ENCODE measurements at regions not wholly inside any gene's neighbourhood (a gene's known extent, or its start where the extent isn't known, plus 50 kb on each side); places are given as distances from the start of the nearest gene placed in this dataset.

DNA sequence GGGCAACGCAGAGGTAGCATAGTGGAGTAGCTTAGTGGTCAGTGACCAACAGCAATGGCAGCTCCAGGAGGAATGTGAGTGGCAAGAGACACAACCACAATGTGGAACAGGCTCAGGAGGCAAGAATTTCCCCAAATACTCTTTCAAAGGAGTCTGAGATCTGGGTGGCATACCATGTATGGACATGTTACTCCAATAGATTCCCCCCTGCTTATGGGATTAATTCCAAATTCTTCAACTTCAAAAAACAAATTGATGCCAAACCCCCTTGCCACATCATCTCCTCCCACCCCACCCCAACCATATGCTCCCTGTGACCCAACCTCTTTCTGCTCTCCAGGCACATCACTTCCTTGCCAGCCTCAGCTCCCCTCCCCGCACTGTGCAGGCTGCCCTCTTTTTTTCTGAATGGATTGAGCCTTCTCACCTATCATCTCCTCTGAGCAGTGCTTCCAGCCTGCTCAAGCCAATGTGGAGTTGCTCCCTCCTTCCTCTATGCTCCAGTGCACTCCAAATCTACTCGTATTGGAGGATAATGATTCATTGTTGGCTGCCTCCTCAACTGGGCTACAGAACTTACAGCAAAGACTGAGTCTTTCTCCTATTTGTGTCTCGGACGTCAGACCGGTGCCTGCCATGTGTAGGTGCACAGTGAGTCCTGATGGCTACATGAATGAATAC, 93.0 kb upstream of the CEP85L start:
- no peaks in the 10 kb centered on the region for H3K36me3 ChIP-seq
- no peak overlapping the region for H3K27ac ChIP-seq
- ATAC-seq (no peak), DNase-seq (no peak)
- intact Hi-C loops (cut with DNase I), result no loop called here
- H3K27me3 ChIP-seq (ENCODE audit: low read depth), result no peaks in the 10 kb centered on the region
- H3K4me1 ChIP-seq, result peaks cover 14% of the 10 kb centered on the region
- H3K9me3 ChIP-seq, result no peaks in the 10 kb centered on the region
- no peak overlapping the region for H3K4me3 ChIP-seq
- TF ChIP-seq, protein P1, sequence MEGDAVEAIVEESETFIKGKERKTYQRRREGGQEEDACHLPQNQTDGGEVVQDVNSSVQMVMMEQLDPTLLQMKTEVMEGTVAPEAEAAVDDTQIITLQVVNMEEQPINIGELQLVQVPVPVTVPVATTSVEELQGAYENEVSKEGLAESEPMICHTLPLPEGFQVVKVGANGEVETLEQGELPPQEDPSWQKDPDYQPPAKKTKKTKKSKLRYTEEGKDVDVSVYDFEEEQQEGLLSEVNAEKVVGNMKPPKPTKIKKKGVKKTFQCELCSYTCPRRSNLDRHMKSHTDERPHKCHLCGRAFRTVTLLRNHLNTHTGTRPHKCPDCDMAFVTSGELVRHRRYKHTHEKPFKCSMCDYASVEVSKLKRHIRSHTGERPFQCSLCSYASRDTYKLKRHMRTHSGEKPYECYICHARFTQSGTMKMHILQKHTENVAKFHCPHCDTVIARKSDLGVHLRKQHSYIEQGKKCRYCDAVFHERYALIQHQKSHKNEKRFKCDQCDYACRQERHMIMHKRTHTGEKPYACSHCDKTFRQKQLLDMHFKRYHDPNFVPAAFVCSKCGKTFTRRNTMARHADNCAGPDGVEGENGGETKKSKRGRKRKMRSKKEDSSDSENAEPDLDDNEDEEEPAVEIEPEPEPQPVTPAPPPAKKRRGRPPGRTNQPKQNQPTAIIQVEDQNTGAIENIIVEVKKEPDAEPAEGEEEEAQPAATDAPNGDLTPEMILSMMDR (IDR thresholded peaks at IDR 0.05), result no peak

DNA sequence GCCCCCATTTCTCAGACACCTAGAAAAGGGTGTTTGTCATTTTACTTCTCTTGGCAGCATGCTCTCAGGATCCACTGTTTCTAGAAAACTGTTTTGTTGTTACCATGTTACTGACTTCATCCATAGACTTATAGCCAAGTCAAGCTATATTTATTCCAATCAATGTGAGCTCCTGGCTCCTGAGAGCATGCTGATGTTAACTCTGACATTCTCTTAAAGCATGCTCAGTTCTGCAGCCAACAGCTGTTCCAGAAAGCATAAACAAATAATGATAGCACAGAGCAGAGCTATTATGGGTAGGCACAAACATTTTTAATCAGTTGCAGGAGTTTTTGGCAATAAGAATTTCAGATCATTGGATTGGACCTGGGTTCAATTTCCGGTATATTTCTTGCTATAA, 92.4 kb upstream of the CEP85L start:
- DNase-seq (no peak), ATAC-seq (no peak)
- H3K36me3 ChIP-seq, result no peaks in the 10 kb centered on the region
- H3K9me3 ChIP-seq, result no peaks in the 10 kb centered on the region
- intact Hi-C loops (cut with DNase I), result no loop called here
- no peaks in the 10 kb centered on the region for H3K27me3 ChIP-seq (ENCODE audit: low read depth)
- TF ChIP-seq, protein P1 (IDR thresholded peaks at IDR 0.05), result no peak
- no peak overlapping the region for H3K27ac ChIP-seq
- peaks cover 13% of the 10 kb centered on the region for H3K4me1 ChIP-seq
- no peak overlapping the region for H3K4me3 ChIP-seq

DNA sequence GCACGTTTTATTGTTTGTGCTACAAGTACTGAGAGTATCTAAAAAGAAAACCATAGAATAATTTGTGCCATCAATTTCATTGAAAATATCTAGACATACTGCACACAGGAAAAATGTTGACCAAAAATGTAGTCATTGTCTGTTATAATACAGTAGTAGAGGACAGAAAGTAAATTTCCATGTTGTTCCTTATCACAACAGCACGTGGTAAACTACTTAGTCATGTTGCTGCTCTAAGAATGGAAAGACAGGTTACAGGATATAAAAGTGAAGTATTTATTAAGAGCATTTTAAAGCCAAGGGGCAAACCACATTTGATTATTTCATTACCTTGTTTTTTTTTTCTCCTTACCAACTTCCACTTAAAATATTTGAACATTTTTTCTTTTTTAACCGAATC, 89.0 kb upstream of the CEP85L start:
- no peak overlapping the region for H3K27ac ChIP-seq
- no peaks in the 10 kb centered on the region for H3K9me3 ChIP-seq
- intact Hi-C loops (cut with DNase I), result no loop called here
- no peak for ATAC-seq
- TF ChIP-seq, protein P1 (IDR thresholded peaks at IDR 0.05), result no peak
- H3K4me3 ChIP-seq, result no peak overlapping the region
- DNase-seq, result no peak
- no peaks in the 10 kb centered on the region for H3K36me3 ChIP-seq
- H3K4me1 ChIP-seq, result peaks cover 4% of the 10 kb centered on the region
- no peaks in the 10 kb centered on the region for H3K27me3 ChIP-seq (ENCODE audit: low read depth)

DNA sequence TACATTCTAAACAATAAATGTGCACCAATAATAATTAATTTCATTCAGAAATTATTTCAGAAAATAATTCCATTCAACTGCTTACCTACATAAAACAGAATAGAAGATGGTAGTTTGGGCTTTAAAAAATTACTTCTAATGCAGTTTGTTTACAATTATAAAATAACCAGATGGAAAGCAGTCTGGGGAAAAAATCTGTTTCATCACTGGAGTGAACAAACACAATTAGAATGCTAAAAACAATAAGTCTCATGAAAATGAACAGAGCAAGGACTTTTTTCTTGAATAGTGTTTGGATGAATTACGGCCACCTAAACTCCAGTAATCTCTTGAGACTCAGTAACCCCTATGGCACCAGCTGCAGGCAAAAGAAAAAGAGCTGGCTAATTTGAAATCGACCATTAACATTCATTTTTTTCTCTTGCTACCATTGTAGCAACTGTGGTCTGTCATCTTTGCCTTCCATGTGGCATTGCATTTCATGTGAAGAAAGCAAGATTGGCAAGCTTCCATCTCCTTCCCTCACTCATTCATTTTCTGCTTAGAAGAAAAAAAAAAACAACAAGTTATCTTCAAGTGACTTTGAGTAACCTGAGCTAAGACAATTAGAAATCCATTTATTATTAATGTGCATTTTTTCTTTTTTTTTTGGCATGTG, 88.4 kb upstream of the CEP85L start:
- Histone ChIP-seq H3K4me1 (peaks cover 9% of the 10 kb centered on the region), H3K9me3 (no peaks in the 10 kb centered on the region), H3K27ac (no peak overlapping the region), H3K27me3 (ENCODE audit: low read depth) (no peaks in the 10 kb centered on the region), H3K36me3 (no peaks in the 10 kb centered on the region), H3K4me3 (no peak overlapping the region)
- TF ChIP-seq, protein P1 (IDR thresholded peaks at IDR 0.05), result no peak
- no peak for DNase-seq
- ATAC-seq, result no peak
- intact Hi-C loops (cut with DNase I), result no loop called here

DNA sequence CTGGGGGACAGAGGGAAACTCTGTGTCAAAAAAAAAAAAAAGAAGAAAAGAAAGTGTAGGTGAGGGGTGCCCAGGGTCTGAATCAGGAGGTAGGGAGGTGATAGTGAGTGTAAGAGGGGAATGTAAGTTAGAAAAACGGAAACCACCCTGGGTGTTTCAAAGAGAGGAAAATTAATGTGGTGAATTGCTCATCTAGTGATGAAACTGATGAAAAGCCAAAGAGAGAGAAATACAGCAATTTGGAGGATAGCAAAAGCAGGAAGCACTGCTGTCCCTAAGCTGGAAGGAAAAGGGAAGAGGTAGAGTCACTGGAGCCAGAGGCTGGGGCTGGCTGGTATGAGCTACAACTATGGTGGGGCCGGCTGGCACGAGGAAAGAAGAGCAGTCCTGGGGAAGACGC, 85.0 kb upstream of the CEP85L start:
- H3K27me3 ChIP-seq (ENCODE audit: low read depth), result no peaks in the 10 kb centered on the region
- no peak for ATAC-seq
- no peak overlapping the region for H3K4me3 ChIP-seq
- DNase-seq, result no peak
- H3K36me3 ChIP-seq, result no peaks in the 10 kb centered on the region
- no peak overlapping the region for H3K27ac ChIP-seq
- H3K4me1 ChIP-seq, result peaks cover 9% of the 10 kb centered on the region
- TF ChIP-seq, protein P1 (IDR thresholded peaks at IDR 0.05), result no peak
- H3K9me3 ChIP-seq, result no peaks in the 10 kb centered on the region
- intact Hi-C loops (cut with DNase I), result no loop called here

All from lower lobe of right lung (tissue), 2 donors.